GM12878 (cell line): ENCODE measurements at regions not wholly inside any gene's neighbourhood (a gene's known extent, or its start where the extent isn't known, plus 50 kb on each side); places are given as distances from the start of the nearest gene placed in this dataset.

Experiments
- ATAC-seq: fragments of 200-7000 bp; cut with Tn5 transposase; 3 replicates; pipeline ENCODE4 v1.9.1; 2020; ENCODE audit warnings: mild to moderate bottlenecking, moderate library complexity
- BruUV-seq: library from RNA; stranded (reverse); fragments of 400-500 nt; replicated peaks from 2 replicates; lab custom pipeline; 2021; lab: Mats Ljungman, UMichigan
- CTCF ChIA-PET: fragments of 300-600 bp; sonication (Branson Sonifier 250); formaldehyde crosslinking; extraction: SDS; loops from one replicate; lab custom pipeline; 2021; ENCODE audit warnings: inconsistent platforms; lab: Yijun Ruan, JAX
- POLR2A ChIA-PET: fragments of 350-600 bp; formaldehyde crosslinking; extraction: SDS; loops from one replicate; lab custom pipeline; 2021; ENCODE audit warnings: inconsistent platforms; lab: Charles Lee
- RAD21 ChIA-PET: fragments of 300-600 bp; sonication (Branson Sonifier 250); formaldehyde crosslinking; loops from one replicate; lab custom pipeline; 2023; ENCODE audit warnings: antibody characterized with exemption; ENCODE audit not compliant: unreplicated experiment; lab: Charles Lee
- SMC1A ChIA-PET: fragments of 300-600 bp; sonication (Branson Sonifier 250); formaldehyde crosslinking; loops from one replicate; lab custom pipeline; 2023; ENCODE audit not compliant: unreplicated experiment, uncharacterized antibody; lab: Charles Lee
- DNase-seq: peaks from one replicate; pipeline ENCODE4 v3.0.0-alpha.2; 2011; ENCODE audit warnings: low read depth, low spot score
- FAIRE-seq: peaks from 3 replicates; lab custom pipeline; 2011; peaks lifted over from hg19 to GRCh38; lab: Jason Lieb, UNC
- H2AFZ ChIP-seq: 2 replicates; pipeline ENCODE4 v1.6.0; 2011; ENCODE audit warnings: low read depth, low read length, control low read depth; ENCODE audit not compliant: control insufficient read depth
- H3K27ac ChIP-seq: 2 replicates; pipeline ENCODE4 v1.5.1; 2011; ENCODE audit warnings: control low read depth; ENCODE audit not compliant: control insufficient read depth, insufficient read depth
- H3K27me3 ChIP-seq, 2 experiments: replicated peaks in 1 of 2; 2 replicates each; pipeline versions ENCODE4 v1.6.0 to v1.6.1; 2011; ENCODE audit warnings: low read length in 1 of 2; ENCODE audit not compliant: control insufficient read depth in 2 of 2, insufficient read depth in 2 of 2
- H3K36me3 ChIP-seq, 2 experiments: 2 replicates each; pipeline ENCODE4 v1.5.1; 2011; ENCODE audit warnings: low read length in 1 of 2; ENCODE audit not compliant: control insufficient read depth in 2 of 2, insufficient read depth in 2 of 2
- H3K4me1 ChIP-seq: 2 replicates; pipeline ENCODE4 v1.6.1; 2011; ENCODE audit warnings: mild to moderate bottlenecking, low read length, moderate library complexity, mixed read lengths; ENCODE audit not compliant: control insufficient read depth, insufficient read depth
- H3K4me2 ChIP-seq: 2 replicates; pipeline ENCODE4 v1.6.0; 2011; ENCODE audit warnings: control low read depth; ENCODE audit not compliant: control insufficient read depth, insufficient read depth
- H3K4me3 ChIP-seq: fragments of 200-600 bp; sonication (generic); 2 replicates; pipeline ENCODE4 v1.5.1; 2016
- H3K79me2 ChIP-seq: 2 replicates; pipeline ENCODE4 v1.6.0; 2011; ENCODE audit warnings: low read length; ENCODE audit not compliant: control insufficient read depth, insufficient read depth
- H3K9ac ChIP-seq: 2 replicates; pipeline ENCODE4 v1.8.0; 2011; ENCODE audit warnings: low read length, control low read depth, mixed read lengths; ENCODE audit not compliant: control insufficient read depth, insufficient read depth
- H3K9me3 ChIP-seq: replicated peaks from 3 replicates; pipeline ENCODE4 v1.5.1; 2011; ENCODE audit warnings: mild to moderate bottlenecking, low read length; ENCODE audit not compliant: control insufficient read depth, insufficient read depth
- H4K20me1 ChIP-seq: 2 replicates; pipeline ENCODE4 v1.6.0; 2011; ENCODE audit not compliant: control insufficient read depth, insufficient read depth
- CBFB ChIP-seq: IDR thresholded peaks from 2 replicates; pipeline ENCODE4 v1.6.1; 2016; ENCODE audit warnings: antibody characterized with exemption, low read depth
- E4F1 ChIP-seq: fragments of 450-650 bp; IDR thresholded peaks from 2 replicates; pipeline ENCODE4 v1.6.1; 2018; ENCODE audit warnings: borderline replicate concordance, mild to moderate bottlenecking; ENCODE audit not compliant: partially characterized antibody
- FOXK2 ChIP-seq: fragments of 450-650 bp; IDR thresholded peaks from 2 replicates; pipeline ENCODE4 v1.6.1; 2017; ENCODE audit warnings: mild to moderate bottlenecking, moderate library complexity
- IKZF2 ChIP-seq, 2 experiments: fragments of 450-650 bp; IDR thresholded peaks; 2 replicates each; pipeline ENCODE4 v1.6.1; 2017; ENCODE audit warnings: mild to moderate bottlenecking in 2 of 2, moderate library complexity in 2 of 2
- IRF4 ChIP-seq: IDR thresholded peaks from 2 replicates; pipeline ENCODE4 v1.6.1; 2011; ENCODE audit warnings: low read depth, low read length
- KDM1A ChIP-seq: fragments of 200-600 bp; sonication (generic); IDR thresholded peaks from 2 replicates; pipeline ENCODE4 v1.6.1; 2016; ENCODE audit warnings: borderline replicate concordance
- MYB ChIP-seq: fragments of 150-350 bp; IDR thresholded peaks from 2 replicates; pipeline ENCODE4 v1.6.1; 2014; ENCODE audit warnings: mild to moderate bottlenecking, low read depth, low read length, borderline replicate concordance
- NKRF ChIP-seq: fragments of 450-650 bp; conservative IDR thresholded peaks from 2 replicates; pipeline ENCODE4 v1.6.1; 2017; ENCODE audit warnings: mild to moderate bottlenecking, moderate library complexity
- PKNOX1 ChIP-seq: fragments of 450-650 bp; IDR thresholded peaks from 2 replicates; pipeline ENCODE4 v1.6.1; 2016; ENCODE audit warnings: mild to moderate bottlenecking
- POLR2AphosphoS2 ChIP-seq: IDR thresholded peaks from 2 replicates; pipeline ENCODE4 v1.6.1; 2011; ENCODE audit warnings: low read depth, mild to moderate bottlenecking, low read length, improper control_type of control experiment, moderate library complexity
- POLR2AphosphoS5 ChIP-seq: IDR thresholded peaks from 2 replicates; pipeline ENCODE4 v1.6.1; 2011; ENCODE audit warnings: mild to moderate bottlenecking, low read length, inconsistent platforms
- RAD21 ChIP-seq: IDR thresholded peaks from 2 replicates; pipeline ENCODE4 v1.6.1; 2011; ENCODE audit warnings: mild to moderate bottlenecking, low read depth, low read length, moderate library complexity; ENCODE audit not compliant: insufficient read depth
- RB1 ChIP-seq: fragments of 450-650 bp; formaldehyde crosslinking; IDR thresholded peaks from 2 replicates; pipeline ENCODE4 v1.6.1; 2017; ENCODE audit warnings: mild to moderate bottlenecking, borderline replicate concordance
- SIX5 ChIP-seq: IDR thresholded peaks from 2 replicates; pipeline ENCODE4 v1.6.1; 2011; ENCODE audit warnings: mild to moderate bottlenecking, low read depth, low read length, moderate library complexity; ENCODE audit not compliant: severe bottlenecking
- SMC3 ChIP-seq: IDR thresholded peaks from 2 replicates; pipeline ENCODE4 v1.6.1; 2011; ENCODE audit warnings: low read length, improper control_type of control experiment, borderline replicate concordance
- SP1 ChIP-seq: IDR thresholded peaks from one replicate; pipeline ENCODE4 v1.6.1; 2011; ENCODE audit warnings: low read depth, low read length
- ZNF592 ChIP-seq: fragments of 450-650 bp; IDR thresholded peaks from 2 replicates; pipeline ENCODE4 v1.6.1; 2017; ENCODE audit warnings: mild to moderate bottlenecking, moderate library complexity
- WGBS: methylation state at CpG from one replicate; pipeline ENCODE4 v1.1.6; 2016; ENCODE audit warnings: low lambda C conversion rate; ENCODE audit not compliant: insufficient replicate concordance, insufficient coverage; ENCODE audit errors: missing lambda C conversion rate; 5-methylcytosine and 5-hydroxymethylcytosine counted together
- in situ Hi-C: fragments of 300-500 bp; cut with MboI; formaldehyde crosslinking; loops from 9 replicates; pipeline ENCODE4 v1.14.3; 2018; ENCODE audit warnings: mixed read lengths
- intact Hi-C: fragments of 100-400 bp; cut with micrococcal nuclease; formaldehyde crosslinking; loops from one replicate; pipeline ENCODE4 v1.14.2; 2022; ENCODE audit not compliant: unreplicated experiment

- Histone ChIP-seq H3K79me2 (no peaks in the 10 kb centered on the region), H3K4me2 (no peak overlapping the region), H3K36me3 (no peaks in the 10 kb centered on the region), H3K4me3 (no peak overlapping the region), H3K9me3 (no peaks in the 10 kb centered on the region), H3K27me3 (no peaks in the 10 kb centered on the region), H4K20me1 (no peaks in the 10 kb centered on the region), H2AFZ (no peak overlapping the region), H3K4me1 (no peaks in the 10 kb centered on the region), H3K9ac (no peak overlapping the region), H3K27ac (no peak overlapping the region)
- ChIA-PET SMC1A (no interaction called here), RAD21 (no interaction called here), POLR2A (no interaction called here), CTCF (no interaction called here)
- WGBS: 0% methylated on average over 1 of the region's 1 CpG
- BruUV-seq: no TSS peak
- in situ Hi-C loops (no loop called here), intact Hi-C loops (no loop called here)
- FAIRE-seq (no peak), DNase-seq (no peak), ATAC-seq (no peak)
- TF ChIP-seq IKZF2 (IDR thresholded peaks at IDR 0.05) (no peak), FOXK2 (no peak), IRF4 (no peak), KDM1A (no peak), SP1 (no peak), RAD21 (no peak), CBFB (no peak), PKNOX1 (no peak), MYB (no peak), ZNF592 (no peak), NKRF (no peak), POLR2AphosphoS5 (no peak), RB1 (no peak), SMC3 (no peak), E4F1 (no peak), POLR2AphosphoS2 (no peak), SIX5 (no peak)
Measured at GRCh38 chr6:100962466-100962865, 81.3 kb upstream of the ASCC3 start.
